ENCODE measurements at regions not wholly inside any gene's neighbourhood (a gene's known extent, or its start where the extent isn't known, plus 50 kb on each side); places are given as distances from the start of the nearest gene placed in this dataset.
A peak's percentile ranks its signal among the peaks of the same experiment; 100 is the strongest.
"Not testable (repeated sequence)": the region's sequence is repeated elsewhere in the genome, so short reads cannot be mapped to it uniquely, and the experiment has no call there.

GRCh38 chr9:73996844-73997243 is 500.3 kb upstream of the RORB start:
- DNase-seq (ENCODE audit: low read depth, low spot score) = no peak

DNA sequence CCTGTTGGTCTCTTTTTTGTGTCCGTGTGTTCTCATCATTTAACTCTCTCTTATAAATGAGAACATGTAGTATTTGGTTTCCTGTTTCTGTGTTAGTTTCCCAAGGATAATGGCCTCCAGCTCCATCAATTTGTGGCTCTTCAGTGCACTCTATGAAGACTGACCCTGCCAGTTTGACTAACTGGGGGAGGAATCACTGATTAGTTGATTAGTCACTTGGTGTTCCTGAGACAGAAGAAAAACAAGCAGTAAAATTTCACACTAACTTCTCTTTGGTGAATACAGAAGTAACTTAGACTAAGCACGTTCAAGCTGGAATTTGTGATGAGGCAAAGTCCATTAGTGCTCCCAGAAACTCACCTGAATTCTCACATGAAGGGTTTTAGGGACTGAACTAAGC is 495.8 kb upstream of the RORB start:
- no peak for DNase-seq (ENCODE audit: low read depth, low spot score)

GRCh38 chr9:74006935-74007334 is 490.2 kb upstream of the RORB start:
- no peak for DNase-seq (ENCODE audit: low read depth, low spot score)

DNA sequence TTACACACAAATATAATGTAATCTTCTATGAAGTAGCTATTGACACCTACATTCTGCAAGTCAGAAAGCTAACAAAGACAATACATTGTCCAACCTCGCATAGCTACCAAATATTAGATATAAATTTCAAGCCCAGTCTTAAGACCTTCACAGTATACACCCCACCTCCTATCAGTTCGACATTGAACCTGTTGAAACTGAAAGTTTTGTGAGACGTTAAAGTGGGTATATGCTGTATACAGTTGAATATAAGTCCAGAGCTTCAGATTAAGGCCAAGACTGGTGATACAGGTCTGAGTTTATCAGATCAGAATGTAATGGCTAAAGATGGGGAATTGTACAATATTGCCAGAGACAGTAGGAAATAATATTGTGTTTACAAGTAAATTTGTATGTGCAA is 489.3 kb upstream of the RORB start:
- no peak for DNase-seq (ENCODE audit: low read depth, low spot score)

DNA sequence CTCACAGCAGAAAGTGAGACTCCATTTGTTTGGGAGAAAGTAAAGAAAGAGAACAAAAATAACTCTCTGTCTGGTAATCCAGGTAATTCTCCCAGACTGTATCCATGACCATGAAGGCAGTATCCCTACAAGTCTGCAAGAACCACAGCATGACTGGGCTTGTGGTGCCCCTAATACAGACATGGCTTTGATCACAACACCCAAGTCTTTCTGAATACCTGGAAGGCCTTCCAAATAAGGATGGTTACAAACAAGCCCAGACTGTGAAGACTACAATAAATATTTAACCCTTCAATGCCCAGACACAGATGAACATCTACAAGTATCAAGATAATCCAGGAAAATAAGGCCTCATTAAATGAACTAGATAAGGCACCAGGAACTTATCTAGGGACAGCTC is 481.1 kb upstream of the RORB start:
- DNase-seq (ENCODE audit: low read depth, low spot score) = no peak

DNA sequence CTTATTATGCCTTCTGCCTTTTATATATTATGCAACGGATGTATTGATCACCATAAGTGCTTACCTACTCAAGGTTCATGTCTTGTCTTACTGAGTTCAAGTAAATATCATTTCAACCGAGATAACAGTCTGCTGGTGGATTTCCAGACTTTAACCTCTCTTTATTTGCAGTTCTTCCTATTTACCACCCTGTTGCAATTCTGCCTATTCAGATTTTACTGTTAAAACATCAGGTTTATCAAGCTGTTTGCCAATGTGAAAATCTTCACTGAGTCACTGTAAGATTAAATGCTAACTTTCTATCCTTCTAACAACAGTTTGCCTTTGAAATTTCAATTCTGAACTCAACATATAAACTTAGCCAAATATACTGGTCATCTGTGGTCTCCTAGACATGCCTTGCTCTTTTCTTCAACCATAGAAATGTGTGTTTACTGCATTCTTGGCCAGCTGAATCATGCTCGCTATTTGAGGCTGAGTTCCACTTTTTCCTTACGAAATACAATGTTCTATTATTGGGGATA is 471.7 kb upstream of the RORB start:
- no peak for DNase-seq (ENCODE audit: low read depth, low spot score)

DNA sequence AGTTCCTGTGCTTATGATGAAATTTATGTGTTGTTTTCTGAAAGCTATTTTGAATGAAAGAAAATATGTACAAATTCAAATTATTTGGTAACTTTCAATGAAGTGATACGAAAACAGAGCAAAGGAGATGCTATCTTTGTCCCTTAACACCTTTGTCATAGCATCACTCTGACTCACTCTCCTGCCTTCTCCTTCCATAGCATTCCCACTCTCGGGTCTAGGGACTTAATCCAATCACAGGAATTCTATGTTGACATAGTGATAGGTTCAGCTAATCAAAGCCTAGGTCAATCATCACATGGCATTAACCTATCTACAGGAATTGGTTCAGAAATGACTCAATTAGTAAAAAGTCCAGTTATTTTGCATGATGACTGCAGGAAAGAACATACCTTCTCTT is 464.7 kb upstream of the RORB start:
- DNase-seq (ENCODE audit: low read depth, low spot score) = no peak

DNA sequence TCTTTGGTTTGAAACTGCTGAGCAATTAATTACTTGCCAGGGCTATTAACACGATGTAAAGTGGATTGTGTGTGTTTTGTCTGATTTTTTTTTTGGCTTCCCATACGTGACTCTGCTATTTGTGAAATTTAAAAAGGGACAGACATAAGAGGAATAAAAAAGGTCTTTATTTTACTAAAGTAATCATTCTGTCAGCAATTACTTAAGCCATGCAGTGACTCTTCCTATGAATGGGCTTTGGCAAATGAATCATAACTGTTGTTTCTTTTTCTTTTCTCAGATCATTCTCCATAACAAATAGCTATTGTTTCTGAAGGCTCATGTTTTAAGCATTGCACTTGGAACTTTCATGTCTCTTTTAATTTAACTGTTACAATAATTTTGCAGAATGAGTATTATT is 461.3 kb upstream of the RORB start:
- DNase-seq (ENCODE audit: low read depth, low spot score) = no peak

DNA sequence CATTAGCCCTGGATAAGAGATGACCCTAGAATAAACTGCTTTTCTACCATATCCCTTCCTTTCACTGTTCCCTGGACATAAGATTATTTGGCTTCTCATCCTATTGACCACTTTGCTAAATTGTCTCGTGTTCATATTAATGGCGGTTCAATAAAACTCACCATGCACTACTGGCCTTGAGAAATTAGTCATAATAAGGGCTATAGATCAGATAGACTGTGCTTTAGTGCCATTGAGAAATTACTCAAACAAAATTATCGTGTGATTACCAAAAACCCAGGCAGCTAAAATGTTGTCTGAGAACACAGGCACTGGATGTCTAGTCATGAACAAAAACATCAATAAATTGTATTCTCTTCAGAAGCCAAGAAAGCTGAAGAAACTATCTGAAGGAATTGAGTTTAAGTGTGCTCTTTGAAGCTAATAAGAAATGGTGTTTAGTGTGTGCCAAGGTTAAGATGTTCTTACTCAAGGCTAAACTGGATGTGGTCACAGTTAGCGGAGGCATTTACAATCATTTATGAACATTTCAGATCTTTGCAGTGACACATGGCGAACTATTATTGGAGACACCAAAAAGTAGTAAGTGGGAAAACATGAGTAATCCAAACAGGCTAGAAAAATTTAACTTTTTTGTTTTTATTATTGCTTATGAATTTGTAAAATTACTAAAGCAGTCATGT is 460.4 kb upstream of the RORB start:
- DNase-seq (ENCODE audit: low read depth, low spot score) = no peak

DNA sequence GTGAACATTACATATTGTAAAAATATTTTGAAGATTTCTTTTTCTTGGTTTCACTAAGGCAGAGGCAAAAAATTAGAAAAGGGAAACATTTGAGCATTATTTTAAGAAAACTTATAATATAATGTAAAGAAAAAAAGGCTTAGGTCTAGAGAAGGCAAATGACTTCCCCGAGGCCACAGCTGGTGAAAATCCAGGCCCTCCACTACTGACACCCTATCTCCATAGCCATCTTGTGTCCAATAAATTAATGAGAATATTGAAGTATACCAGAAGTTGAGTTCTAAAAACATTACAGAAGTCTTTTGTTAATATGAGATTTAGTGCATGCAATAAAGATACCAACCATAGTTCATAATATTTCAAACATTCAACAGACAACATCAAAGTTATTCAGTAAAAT is 459.9 kb upstream of the RORB start:
- no peak for DNase-seq (ENCODE audit: low read depth, low spot score)

GRCh38 chr9:74041588-74041987 is 455.5 kb upstream of the RORB start:
- DNase-seq (ENCODE audit: low read depth, low spot score) = no peak

DNA sequence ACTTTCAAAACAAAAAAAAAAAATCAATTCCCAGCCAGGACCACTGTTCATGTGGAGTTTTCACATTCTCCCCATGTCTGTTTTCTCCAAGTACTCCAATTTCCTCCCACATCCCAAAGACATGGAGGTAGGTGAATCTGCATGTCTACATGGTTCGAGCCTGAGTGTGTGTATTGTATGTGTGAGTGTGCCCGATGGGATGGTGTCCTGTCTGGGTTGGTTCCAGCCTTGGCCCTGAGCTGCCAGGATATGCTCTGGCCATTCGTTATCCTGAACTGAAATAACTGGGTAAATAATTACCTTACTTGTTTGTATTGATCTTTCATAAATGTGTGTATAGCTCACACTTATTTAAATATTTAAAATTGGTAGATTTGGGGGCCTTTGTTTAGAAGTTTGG is 452.3 kb upstream of the RORB start:
- DNase-seq (ENCODE audit: low read depth, low spot score) = no peak

- DNase-seq (ENCODE audit: low read depth, low spot score) = no peak
Observed at GRCh38 chr9:74056023-74056422, 441.1 kb upstream of the RORB start.

DNA sequence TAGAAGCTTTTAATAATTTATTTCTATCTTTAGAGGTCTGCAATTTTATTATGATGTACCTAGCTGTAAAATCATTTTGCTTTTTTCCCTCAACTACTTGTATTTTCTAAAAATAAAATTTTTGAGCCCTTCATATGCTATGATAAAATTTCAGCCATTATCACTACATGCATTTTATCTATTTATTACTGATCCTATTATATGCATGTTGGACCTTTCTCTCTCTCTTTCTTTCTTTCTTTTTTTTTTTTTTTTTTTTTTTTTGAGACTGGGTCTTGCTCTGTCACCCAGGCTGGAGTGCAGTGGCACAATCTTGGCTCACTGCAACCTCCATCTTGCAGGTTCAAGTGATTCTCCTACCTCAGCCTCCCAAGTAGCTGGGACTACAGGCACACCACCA is 440.1 kb upstream of the RORB start:
- DNase-seq (ENCODE audit: low read depth, low spot score) = not testable (repeated sequence)

- no peak for DNase-seq (ENCODE audit: low read depth, low spot score)
Observed at GRCh38 chr9:74064702-74065101, 432.4 kb upstream of the RORB start.

- no peak for DNase-seq (ENCODE audit: low read depth, low spot score)
Observed at GRCh38 chr9:74066128-74066527, 431.0 kb upstream of the RORB start.

- DNase-seq (ENCODE audit: low read depth, low spot score) = no peak
Observed at GRCh38 chr9:74066605-74067004, 430.5 kb upstream of the RORB start.

GRCh38 chr9:74071502-74071901 is 425.6 kb upstream of the RORB start:
- DNase-seq (ENCODE audit: low read depth, low spot score) = no peak

DNA sequence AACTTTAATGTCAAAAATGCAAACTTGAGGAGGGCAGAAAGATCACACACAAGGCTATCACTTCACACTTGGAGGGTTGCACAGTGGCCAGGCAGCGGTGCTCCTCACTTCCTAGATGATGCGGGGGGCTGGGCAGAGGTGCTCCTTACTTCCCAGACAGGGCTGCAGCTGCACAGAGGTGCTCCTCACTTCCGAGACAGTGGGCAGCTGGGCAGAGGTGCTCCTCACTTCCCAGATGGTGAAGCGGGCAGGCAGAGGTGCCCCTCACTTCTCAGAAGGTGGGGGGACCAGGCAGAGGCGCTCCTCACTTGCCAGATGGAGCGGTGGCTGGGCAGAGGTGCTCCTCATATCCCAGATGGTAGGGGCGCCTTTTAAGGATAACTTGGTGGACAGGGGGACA is 423.2 kb upstream of the RORB start:
- no peak for DNase-seq (ENCODE audit: low read depth, low spot score)

DNA sequence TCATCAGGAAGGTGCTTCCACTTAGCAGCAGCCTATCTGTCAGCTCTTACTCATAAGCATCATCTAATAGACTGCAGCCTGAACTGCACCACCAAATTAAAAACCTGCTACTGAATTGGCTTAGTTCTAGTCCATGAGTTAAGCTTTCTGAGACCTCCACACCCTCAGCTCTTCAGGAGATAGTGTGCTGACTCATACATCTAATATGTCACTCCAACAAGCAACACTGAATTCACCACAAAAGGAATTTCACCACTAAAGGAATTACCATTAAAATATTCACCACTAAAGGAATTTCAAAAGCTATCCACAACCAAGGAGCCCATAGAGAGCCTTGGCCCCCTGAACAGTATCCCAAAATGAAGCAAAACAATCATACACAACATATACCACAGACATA is 418.5 kb upstream of the RORB start:
- DNase-seq (ENCODE audit: low read depth, low spot score) = peak; percentile 6

DNA sequence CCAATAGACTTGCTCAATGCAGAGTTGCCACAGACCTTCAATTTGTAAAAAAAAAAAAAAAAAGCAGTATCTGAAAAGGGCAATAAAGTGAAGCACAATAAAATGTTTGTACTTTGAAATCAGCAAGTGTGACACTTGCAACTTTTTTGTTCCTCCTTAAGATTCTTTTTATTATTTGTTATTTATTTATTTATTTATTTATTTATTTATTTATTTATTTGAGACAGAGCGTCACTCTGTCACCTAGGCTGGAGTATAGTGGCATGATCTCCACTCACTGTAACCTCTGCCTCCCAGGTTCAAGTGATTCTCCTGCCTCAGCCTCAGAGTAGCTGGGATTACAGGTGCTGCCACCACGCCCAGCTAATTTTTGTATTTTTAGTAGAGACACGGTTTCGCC is 416.5 kb upstream of the RORB start:
- DNase-seq (ENCODE audit: low read depth, low spot score) = not testable (repeated sequence)

GRCh38 chr9:74083681-74084433 is 413.3 kb upstream of the RORB start:
- DNase-seq (ENCODE audit: low read depth, low spot score) = no peak

GRCh38 chr9:74085384-74086037 is 411.6 kb upstream of the RORB start:
- not testable (repeated sequence) for DNase-seq (ENCODE audit: low read depth, low spot score)
